IMR-90 (cell line): ENCODE measurements at regions not wholly inside any gene's neighbourhood (a gene's known extent, or its start where the extent isn't known, plus 50 kb on each side); places are given as distances from the start of the nearest gene placed in this dataset.

ENCODE experiments used
- ATAC-seq: fragments of 200-7000 bp; cut with Tn5 transposase; 2 replicates; pipeline ENCODE4 v1.9.1; 2020; ENCODE audit warnings: low read depth, mild to moderate bottlenecking, moderate library complexity
- BruUV-seq: library from RNA; stranded (reverse); fragments of 400-500 nt; replicated peaks from 2 replicates; lab custom pipeline; 2021; lab: Mats Ljungman, UMichigan
- CTCF ChIA-PET: fragments of 300-600 bp; formaldehyde crosslinking; extraction: SDS; loops from one replicate; lab custom pipeline; 2021; ENCODE audit warnings: antibody characterized with exemption; lab: Yijun Ruan, JAX
- POLR2A ChIA-PET: fragments of 300-600 bp; sonication (Branson Sonifier 250); formaldehyde crosslinking; loops from one replicate; lab custom pipeline; 2022; ENCODE audit warnings: antibody characterized with exemption; ENCODE audit not compliant: unreplicated experiment; lab: Charles Lee
- DNase-seq: peaks from one replicate; pipeline ENCODE4 v3.0.0; 2013
- H2AFZ ChIP-seq: replicated peaks from 2 replicates; pipeline ENCODE3; 2013; ENCODE audit warnings: low read length, mild to moderate bottlenecking; ENCODE audit not compliant: poor library complexity
- H2AK5ac ChIP-seq: 2 replicates; pipeline ENCODE4 v1.6.1; 2013; ENCODE audit warnings: low read depth, low read length, inconsistent platforms
- H2AK9ac ChIP-seq: replicated peaks from 2 replicates; pipeline ENCODE3; 2013; ENCODE audit warnings: mild to moderate bottlenecking, low read depth, low read length, moderate library complexity; ENCODE audit not compliant: poor library complexity
- H2BK120ac ChIP-seq: 2 replicates; pipeline ENCODE4 v1.6.1; 2013; ENCODE audit warnings: low read depth, low read length, inconsistent platforms
- H2BK15ac ChIP-seq: 3 replicates; pipeline ENCODE4 v1.6.1; 2013; ENCODE audit warnings: low read depth, low read length, inconsistent platforms
- H2BK20ac ChIP-seq: 2 replicates; pipeline ENCODE4 v1.6.1; 2013; ENCODE audit warnings: low read depth, mild to moderate bottlenecking, inconsistent platforms, low read length, moderate library complexity
- H2BK5ac ChIP-seq: 2 replicates; pipeline ENCODE4 v1.6.1; 2013; ENCODE audit warnings: mild to moderate bottlenecking, low read depth, low read length, inconsistent platforms; ENCODE audit not compliant: poor library complexity, severe bottlenecking
- H3K14ac ChIP-seq: replicated peaks from 2 replicates; pipeline ENCODE4 v1.6.1; 2013; ENCODE audit warnings: low read depth, low read length, inconsistent platforms
- H3K18ac ChIP-seq: 2 replicates; pipeline ENCODE4 v1.6.1; 2013; ENCODE audit warnings: low read depth, low read length, control low read depth
- H3K23ac ChIP-seq: 2 replicates; pipeline ENCODE4 v1.6.1; 2013; ENCODE audit warnings: low read depth, low read length, inconsistent platforms
- H3K27ac ChIP-seq: 2 replicates; pipeline ENCODE4 v1.5.1; 2013; ENCODE audit warnings: mild to moderate bottlenecking, control low read depth, low read length; ENCODE audit not compliant: insufficient read depth
- H3K27me3 ChIP-seq: 2 replicates; pipeline ENCODE4 v1.6.1; 2013; ENCODE audit warnings: low read length; ENCODE audit not compliant: control insufficient read depth, insufficient read depth
- H3K36me3 ChIP-seq: 2 replicates; pipeline ENCODE4 v1.6.1; 2013; ENCODE audit warnings: low read length, mixed read lengths; ENCODE audit not compliant: control insufficient read depth, insufficient read depth
- H3K4ac ChIP-seq: 2 replicates; pipeline ENCODE4 v1.6.1; 2013; ENCODE audit warnings: low read depth, low read length, inconsistent platforms
- H3K4me1 ChIP-seq: 2 replicates; pipeline ENCODE4 v1.6.1; 2013; ENCODE audit warnings: low read length, mixed read lengths; ENCODE audit not compliant: control insufficient read depth, insufficient read depth
- H3K4me2 ChIP-seq: 2 replicates; pipeline ENCODE4 v1.6.1; 2013; ENCODE audit warnings: low read depth, mild to moderate bottlenecking, control low read depth, low read length, moderate library complexity
- H3K4me3 ChIP-seq: 2 replicates; pipeline ENCODE4 v1.5.1; 2013; ENCODE audit warnings: low read depth, mild to moderate bottlenecking, control low read depth, low read length, moderate library complexity; ENCODE audit not compliant: insufficient read depth
- H3K56ac ChIP-seq: 2 replicates; pipeline ENCODE4 v1.6.1; 2013; ENCODE audit warnings: low read length, inconsistent platforms; ENCODE audit not compliant: insufficient read depth; ENCODE audit errors: extremely low read depth
- H3K79me1 ChIP-seq, 2 experiments: 2 replicates each; pipeline ENCODE4 v1.6.1; 2013; ENCODE audit warnings: low read length in 2 of 2, inconsistent platforms in 1 of 2, low read depth in 1 of 2
- H3K9ac ChIP-seq: 2 replicates; pipeline ENCODE4 v1.6.1; 2013; ENCODE audit warnings: low read depth, low read length, control low read depth
- H3K9me1 ChIP-seq: 2 replicates; pipeline ENCODE4 v1.6.1; 2013; ENCODE audit warnings: low read length, inconsistent platforms; ENCODE audit not compliant: insufficient read depth
- H3K9me3 ChIP-seq: 2 replicates; pipeline ENCODE4 v1.6.1; 2013; ENCODE audit warnings: low read length; ENCODE audit not compliant: control insufficient read depth, insufficient read depth
- H4K20me1 ChIP-seq: 2 replicates; pipeline ENCODE4 v1.6.1; 2013; ENCODE audit warnings: low read length, inconsistent platforms; ENCODE audit not compliant: insufficient read depth
- H4K5ac ChIP-seq: 2 replicates; pipeline ENCODE4 v1.6.1; 2013; ENCODE audit warnings: mild to moderate bottlenecking, low read depth, low read length, control low read depth
- H4K8ac ChIP-seq, 2 experiments: 2 replicates each; pipeline ENCODE4 v1.6.1; 2013; ENCODE audit warnings: low read depth in 2 of 2, low read length in 2 of 2, control low read depth in 1 of 2, inconsistent platforms in 1 of 2
- H4K91ac ChIP-seq: 2 replicates; pipeline ENCODE4 v1.6.1; 2013; ENCODE audit warnings: low read depth, low read length, inconsistent platforms; ENCODE audit not compliant: insufficient read depth
- BHLHE40 ChIP-seq: fragments of 150-350 bp; IDR thresholded peaks from 2 replicates; pipeline ENCODE4 v1.6.1; 2016; ENCODE audit warnings: mild to moderate bottlenecking, low read depth, low read length
- CTCF ChIP-seq: conservative IDR thresholded peaks from 2 replicates; pipeline ENCODE4 v1.5.1; 2012; ENCODE audit warnings: mild to moderate bottlenecking, low read depth, low read length, improper control_type of control experiment
- ELK1 ChIP-seq: fragments of 150-350 bp; IDR thresholded peaks from 2 replicates; pipeline ENCODE4 v1.6.1; 2016; ENCODE audit warnings: low read depth, mild to moderate bottlenecking, low read length, moderate library complexity, borderline replicate concordance
- MAFK ChIP-seq: IDR thresholded peaks from 2 replicates; pipeline ENCODE4 v1.6.1; 2012; ENCODE audit warnings: low read depth, low read length, improper control_type of control experiment
- NFE2L2 ChIP-seq: fragments of 150-350 bp; IDR thresholded peaks from 2 replicates; pipeline ENCODE4 v1.6.1; 2016; ENCODE audit warnings: low read depth, mild to moderate bottlenecking, low read length
- POLR2A ChIP-seq: IDR thresholded peaks from 2 replicates; pipeline ENCODE4 v1.6.1; 2012; ENCODE audit warnings: mild to moderate bottlenecking, low read depth, low read length
- RCOR1 ChIP-seq: IDR thresholded peaks from 2 replicates; pipeline ENCODE4 v1.6.1; 2012; ENCODE audit warnings: mild to moderate bottlenecking, low read length, improper control_type of control experiment; ENCODE audit not compliant: insufficient replicate concordance
- RFX5 ChIP-seq: IDR thresholded peaks from 2 replicates; pipeline ENCODE4 v1.8.0; 2012; ENCODE audit warnings: low read depth, mild to moderate bottlenecking, low read length, moderate library complexity
- SMC3 ChIP-seq: fragments of 150-350 bp; IDR thresholded peaks from 2 replicates; pipeline ENCODE4 v1.6.1; 2016; ENCODE audit warnings: low read depth, mild to moderate bottlenecking, antibody characterized with exemption, low read length, moderate library complexity
- WGBS, 2 experiments: methylation state at CpG; one replicate each; pipeline versions ENCODE4 v1.1.5 to v1.1.7; 2013; ENCODE audit warnings: missing lambda C conversion rate in 2 of 2; ENCODE audit not compliant: insufficient read length in 1 of 2; ENCODE audit errors: extremely low coverage in 2 of 2; 5-methylcytosine and 5-hydroxymethylcytosine counted together
- dilution Hi-C: fragments of 300-500 bp; cut with HindIII; formaldehyde crosslinking; loops from one replicate; pipeline ENCODE4 v1.14.3; 2018; ENCODE audit warnings: low sequenced_read_pairs; ENCODE audit not compliant: unreplicated experiment
- in situ Hi-C: fragments of 300-500 bp; cut with MboI; formaldehyde crosslinking; loops from 3 replicates; pipeline ENCODE4 v1.14.3; 2019; ENCODE audit warnings: low sequenced_read_pairs, inconsistent platforms, mixed read lengths
- intact Hi-C: fragments of 100-400 bp; cut with micrococcal nuclease; formaldehyde crosslinking; loops from 2 replicates; pipeline ENCODE4 v1.10.0; 2022

- Histone ChIP-seq H3K4me1 (no peaks in the 10 kb centered on the region), H2BK5ac (no peak overlapping the region), H3K27ac (no peak overlapping the region), H3K36me3 (no peaks in the 10 kb centered on the region), H4K20me1 (no peaks in the 10 kb centered on the region), H4K91ac (no peak overlapping the region), H3K56ac (no peak overlapping the region), H3K23ac (no peak overlapping the region), H3K14ac (no peak overlapping the region), H2BK120ac (no peak overlapping the region), H2BK15ac (no peak overlapping the region), H4K8ac (no peak overlapping the region), H3K79me1 (no peaks in the 10 kb centered on the region), H3K4me3 (no peak overlapping the region), H2AK9ac (no peak overlapping the region), H4K5ac (no peak overlapping the region), H3K27me3 (no peaks in the 10 kb centered on the region), H3K9me3 (no peaks in the 10 kb centered on the region), H3K9me1 (no peaks in the 10 kb centered on the region), H2BK20ac (no peak overlapping the region), H2AK5ac (no peak overlapping the region), H2AFZ (no peak overlapping the region), H3K4ac (no peak overlapping the region), H3K18ac (no peak overlapping the region), H3K9ac (no peak overlapping the region), H3K4me2 (no peak overlapping the region)
- intact Hi-C loops (no loop called here), in situ Hi-C loops (no loop called here), dilution Hi-C loops (no loop called here)
- WGBS, 2 experiments = 0% methylated on average over 1 of the region's 4 CpGs; no CpG with 5 or more reads in 1 of the 2 experiments
- BruUV-seq = no TSS peak
- ATAC-seq (no peak), DNase-seq (no peak)
- ChIA-PET POLR2A (no interaction called here), CTCF (interaction anchor here (0.5 kb wide), 1 partner anchor 590 kb away, joined by 3 read pairs; no protein-coding TSS in a partner anchor)
- TF ChIP-seq SMC3 = no peak
- TF ChIP-seq MAFK = no peak
- no peak for TF ChIP-seq BHLHE40
- TF ChIP-seq ELK1 = no peak
- no peak for TF ChIP-seq POLR2A
- TF ChIP-seq CTCF = no peak
- no peak for TF ChIP-seq RFX5
- no peak for TF ChIP-seq NFE2L2
- no peak for TF ChIP-seq RCOR1
Observed at GRCh38 chr4:75211422-75211821, 278.5 kb downstream of the PARM1 start.
